ENCODE measurements at regions not wholly inside any gene's neighbourhood (a gene's known extent, or its start where the extent isn't known, plus 50 kb on each side); places are given as distances from the start of the nearest gene placed in this dataset.

DNA sequence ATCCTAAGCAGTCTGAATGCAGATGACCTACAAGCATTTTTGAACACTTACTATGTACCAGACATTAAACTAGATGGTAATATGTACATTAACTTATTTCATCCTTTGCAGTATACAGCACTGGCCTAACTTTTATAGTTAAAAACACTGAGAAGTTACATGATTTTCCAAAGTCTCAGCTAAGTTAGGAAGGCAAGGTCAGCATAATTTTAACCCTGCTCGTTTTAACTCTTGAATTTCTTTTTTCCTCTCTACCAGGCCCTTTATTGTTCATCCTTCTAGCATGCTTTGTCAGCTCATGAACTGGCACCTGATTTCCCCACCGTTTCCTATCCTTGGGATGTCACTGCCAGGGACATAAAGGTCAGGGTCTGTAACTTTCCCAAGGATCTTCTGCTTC, 76.9 kb upstream of the ZC3H11B start:
- 46% methylated on average over 2 of the region's 2 CpGs for WGBS (ENCODE audit: insufficient coverage)

GRCh38 chr1:219687779-219688178, 74.9 kb upstream of the ZC3H11B start:
- no peak overlapping the region for H3K4me3 ChIP-seq (ENCODE audit: low read depth, low read length)
- no peak overlapping the region for H3K27ac ChIP-seq (ENCODE audit: low read depth, low read length)
- peaks cover 1% of the 10 kb centered on the region for H3K9me3 ChIP-seq (ENCODE audit: control insufficient read depth, insufficient read depth, low read length)
- no peaks in the 10 kb centered on the region for H3K4me1 ChIP-seq (ENCODE audit: control insufficient read depth, insufficient read depth, low read length)
- no peaks in the 10 kb centered on the region for H3K27me3 ChIP-seq (ENCODE audit: control insufficient read depth, insufficient read depth, low read length)
- DNase-seq (ENCODE audit: low read depth in 4 of 6, low spot score in 6 of 6), result no peak
- no peaks in the 10 kb centered on the region for H3K36me3 ChIP-seq (ENCODE audit: control insufficient read depth, insufficient read depth, low read length)

More for the DNA sequence above, 76.9 kb upstream of the ZC3H11B start:
- Histone ChIP-seq H3K27me3 (ENCODE audit: control insufficient read depth, insufficient read depth, low read length) (no peaks in the 10 kb centered on the region), H3K27ac (ENCODE audit: low read depth, low read length) (no peak overlapping the region), H3K36me3 (ENCODE audit: control insufficient read depth, insufficient read depth, low read length) (no peaks in the 10 kb centered on the region), H3K4me3 (ENCODE audit: low read depth, low read length) (no peak overlapping the region), H3K9me3 (ENCODE audit: control insufficient read depth, insufficient read depth, low read length) (peaks cover 1% of the 10 kb centered on the region), H3K4me1 (ENCODE audit: control insufficient read depth, insufficient read depth, low read length) (no peaks in the 10 kb centered on the region)
- DNase-seq (ENCODE audit: low read depth in 4 of 6, low spot score in 6 of 6), result no peak

DNA sequence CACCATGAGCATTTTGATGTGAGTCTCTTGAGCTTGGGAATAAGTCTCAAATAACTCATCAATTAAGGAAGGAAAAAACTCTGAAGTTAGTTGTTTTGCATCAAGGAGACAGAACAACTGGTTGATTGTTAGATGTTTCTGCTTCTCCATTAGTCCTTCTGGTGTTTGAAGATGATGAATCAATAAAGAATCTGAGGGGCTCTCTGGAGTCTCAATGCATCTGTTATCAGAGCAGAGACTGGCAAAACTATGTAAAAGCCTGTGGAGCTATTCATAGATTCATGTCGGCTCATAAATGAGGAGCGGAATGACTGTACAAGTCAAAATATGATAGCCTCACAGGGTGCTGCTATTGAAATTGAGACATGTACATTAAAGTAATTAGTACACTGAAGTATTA, 73.3 kb upstream of the ZC3H11B start:
- no peaks in the 10 kb centered on the region for H3K27me3 ChIP-seq (ENCODE audit: control insufficient read depth, insufficient read depth, low read length)
- no CpG with 5 or more reads among the region's 2 CpGs for WGBS (ENCODE audit: insufficient coverage)
- no peaks in the 10 kb centered on the region for H3K36me3 ChIP-seq (ENCODE audit: control insufficient read depth, insufficient read depth, low read length)
- H3K27ac ChIP-seq (ENCODE audit: low read depth, low read length), result peak overlapping the region; percentile 43
- DNase-seq (ENCODE audit: low read depth in 4 of 6, low spot score in 6 of 6), result no peak
- no peaks in the 10 kb centered on the region for H3K4me1 ChIP-seq (ENCODE audit: control insufficient read depth, insufficient read depth, low read length)
- no peak overlapping the region for H3K4me3 ChIP-seq (ENCODE audit: low read depth, low read length)
- H3K9me3 ChIP-seq (ENCODE audit: control insufficient read depth, insufficient read depth, low read length), result peaks cover 1% of the 10 kb centered on the region

GRCh38 chr1:219682788-219683187, 69.9 kb upstream of the ZC3H11B start:
- Histone ChIP-seq H3K27me3 (ENCODE audit: control insufficient read depth, insufficient read depth, low read length) (no peaks in the 10 kb centered on the region), H3K9me3 (ENCODE audit: control insufficient read depth, insufficient read depth, low read length) (peaks cover 1% of the 10 kb centered on the region), H3K36me3 (ENCODE audit: control insufficient read depth, insufficient read depth, low read length) (no peaks in the 10 kb centered on the region), H3K27ac (ENCODE audit: low read depth, low read length) (no peak overlapping the region), H3K4me1 (ENCODE audit: control insufficient read depth, insufficient read depth, low read length) (no peaks in the 10 kb centered on the region), H3K4me3 (ENCODE audit: low read depth, low read length) (no peak overlapping the region)
- no CpG with 5 or more reads among the region's 1 CpG for WGBS (ENCODE audit: insufficient coverage)
- no peak for DNase-seq (ENCODE audit: low read depth in 4 of 6, low spot score in 6 of 6)

- Histone ChIP-seq H3K9me3 (ENCODE audit: control insufficient read depth, insufficient read depth, low read length) (peaks cover 1% of the 10 kb centered on the region), H3K27ac (ENCODE audit: low read depth, low read length) (no peak overlapping the region), H3K4me1 (ENCODE audit: control insufficient read depth, insufficient read depth, low read length) (no peaks in the 10 kb centered on the region), H3K27me3 (ENCODE audit: control insufficient read depth, insufficient read depth, low read length) (no peaks in the 10 kb centered on the region), H3K36me3 (ENCODE audit: control insufficient read depth, insufficient read depth, low read length) (no peaks in the 10 kb centered on the region), H3K4me3 (ENCODE audit: low read depth, low read length) (no peak overlapping the region)
- no CpG with 5 or more reads among the region's 1 CpG for WGBS (ENCODE audit: insufficient coverage)
- no peak for DNase-seq (ENCODE audit: low read depth in 4 of 6, low spot score in 6 of 6)
These were observed 69.0 kb upstream of the ZC3H11B start for GRCh38 chr1:219681876-219682275.

GRCh38 chr1:219676012-219676765, 63.3 kb upstream of the ZC3H11B start:
- 100% methylated on average over 1 of the region's 8 CpGs for WGBS (ENCODE audit: insufficient coverage)
- peak in 1 of 6 donors; percentile 40 for DNase-seq (ENCODE audit: low read depth in 4 of 6, low spot score in 6 of 6)

GRCh38 chr1:219670426-219671149, 57.7 kb upstream of the ZC3H11B start:
- Histone ChIP-seq H3K4me3 (ENCODE audit: low read depth, low read length) (no peak overlapping the region), H3K4me1 (ENCODE audit: control insufficient read depth, insufficient read depth, low read length) (no peaks in the 10 kb centered on the region), H3K9me3 (ENCODE audit: control insufficient read depth, insufficient read depth, low read length) (no peaks in the 10 kb centered on the region), H3K36me3 (ENCODE audit: control insufficient read depth, insufficient read depth, low read length) (no peaks in the 10 kb centered on the region), H3K27me3 (ENCODE audit: control insufficient read depth, insufficient read depth, low read length) (no peaks in the 10 kb centered on the region), H3K27ac (ENCODE audit: low read depth, low read length) (no peak overlapping the region)
- no CpG with 5 or more reads among the region's 7 CpGs for WGBS (ENCODE audit: insufficient coverage)
- no peak for DNase-seq (ENCODE audit: low read depth in 4 of 6, low spot score in 6 of 6)

More at GRCh38 chr1:219676012-219676765, 63.3 kb upstream of the ZC3H11B start:
- H3K4me1 ChIP-seq (ENCODE audit: control insufficient read depth, insufficient read depth, low read length), result no peaks in the 10 kb centered on the region
- H3K4me3 ChIP-seq (ENCODE audit: low read depth, low read length), result no peak overlapping the region
- H3K36me3 ChIP-seq (ENCODE audit: control insufficient read depth, insufficient read depth, low read length), result no peaks in the 10 kb centered on the region
- no peaks in the 10 kb centered on the region for H3K27me3 ChIP-seq (ENCODE audit: control insufficient read depth, insufficient read depth, low read length)
- no peaks in the 10 kb centered on the region for H3K9me3 ChIP-seq (ENCODE audit: control insufficient read depth, insufficient read depth, low read length)
- H3K27ac ChIP-seq (ENCODE audit: low read depth, low read length), result no peak overlapping the region

- Histone ChIP-seq H3K36me3 (ENCODE audit: control insufficient read depth, insufficient read depth, low read length) (no peaks in the 10 kb centered on the region), H3K4me3 (ENCODE audit: low read depth, low read length) (no peak overlapping the region), H3K4me1 (ENCODE audit: control insufficient read depth, insufficient read depth, low read length) (no peaks in the 10 kb centered on the region), H3K9me3 (ENCODE audit: control insufficient read depth, insufficient read depth, low read length) (no peaks in the 10 kb centered on the region), H3K27me3 (ENCODE audit: control insufficient read depth, insufficient read depth, low read length) (no peaks in the 10 kb centered on the region), H3K27ac (ENCODE audit: low read depth, low read length) (no peak overlapping the region)
- WGBS (ENCODE audit: insufficient coverage), result 50% methylated on average over 1 of the region's 3 CpGs
- DNase-seq (ENCODE audit: low read depth in 4 of 6, low spot score in 6 of 6), result no peak
These were observed 56.7 kb upstream of the ZC3H11B start for GRCh38 chr1:219669556-219669955.

DNA sequence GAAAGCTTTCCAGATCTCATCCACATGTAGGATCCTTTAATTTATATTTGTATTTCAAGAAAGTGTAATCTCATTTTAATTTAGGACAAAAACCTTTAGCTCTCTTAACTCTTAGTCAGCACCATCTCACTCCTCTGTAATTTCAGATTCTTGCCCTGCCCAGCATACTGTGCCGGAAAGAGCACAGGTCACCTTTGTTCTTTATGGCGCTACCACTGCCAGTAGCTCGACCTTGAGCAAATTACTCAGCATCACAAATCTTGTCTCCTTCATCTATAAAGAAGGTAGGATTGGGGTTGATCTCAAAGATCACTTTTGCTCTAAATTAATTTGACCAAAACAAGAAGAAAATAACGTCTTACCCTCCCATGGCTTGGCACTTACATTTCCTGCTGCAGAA, 56.1 kb upstream of the ZC3H11B start:
- Histone ChIP-seq H3K9me3 (ENCODE audit: control insufficient read depth, insufficient read depth, low read length) (no peaks in the 10 kb centered on the region), H3K27ac (ENCODE audit: low read depth, low read length) (no peak overlapping the region), H3K4me3 (ENCODE audit: low read depth, low read length) (no peak overlapping the region), H3K36me3 (ENCODE audit: control insufficient read depth, insufficient read depth, low read length) (no peaks in the 10 kb centered on the region), H3K27me3 (ENCODE audit: control insufficient read depth, insufficient read depth, low read length) (no peaks in the 10 kb centered on the region), H3K4me1 (ENCODE audit: control insufficient read depth, insufficient read depth, low read length) (no peaks in the 10 kb centered on the region)
- no CpG with 5 or more reads among the region's 4 CpGs for WGBS (ENCODE audit: insufficient coverage)
- DNase-seq (ENCODE audit: low read depth in 4 of 6, low spot score in 6 of 6), result no peak

- no peak overlapping the region for H3K27ac ChIP-seq (ENCODE audit: low read depth, low read length)
- H3K27me3 ChIP-seq (ENCODE audit: control insufficient read depth, insufficient read depth, low read length), result no peaks in the 10 kb centered on the region
- WGBS (ENCODE audit: insufficient coverage), result 100% methylated on average over 1 of the region's 2 CpGs
- DNase-seq (ENCODE audit: low read depth in 4 of 6, low spot score in 6 of 6), result no peak
- no peaks in the 10 kb centered on the region for H3K9me3 ChIP-seq (ENCODE audit: control insufficient read depth, insufficient read depth, low read length)
- no peaks in the 10 kb centered on the region for H3K4me1 ChIP-seq (ENCODE audit: control insufficient read depth, insufficient read depth, low read length)
- no peak overlapping the region for H3K4me3 ChIP-seq (ENCODE audit: low read depth, low read length)
- H3K36me3 ChIP-seq (ENCODE audit: control insufficient read depth, insufficient read depth, low read length), result no peaks in the 10 kb centered on the region
These were observed 55.5 kb upstream of the ZC3H11B start for GRCh38 chr1:219668446-219668845.
